ACC112 (cell line): ENCODE measurements at regions not wholly inside any gene's neighbourhood (a gene's known extent, or its start where the extent isn't known, plus 50 kb on each side); places are given as distances from the start of the nearest gene placed in this dataset.
"Not testable (repeated sequence)": the region's sequence is repeated elsewhere in the genome, so short reads cannot be mapped to it uniquely, and the experiment has no call there.

Source experiments
- H2AFZ ChIP-seq: fragments of 200-600 bp; sonication (generic); one replicate; pipeline ENCODE4 v1.6.0; 2017; ENCODE audit warnings: antibody characterized with exemption, low read length; ENCODE audit not compliant: unreplicated experiment
- H3K27ac ChIP-seq: fragments of 200-600 bp; sonication (generic); 2 replicates; pipeline ENCODE4 v1.5.1; 2014; ENCODE audit warnings: low read depth, mild to moderate bottlenecking, antibody characterized with exemption, low read length, moderate library complexity
- H3K27me3 ChIP-seq: fragments of 200-600 bp; sonication (generic); 2 replicates; pipeline ENCODE4 v1.6.1; 2014; ENCODE audit warnings: mild to moderate bottlenecking, antibody characterized with exemption, low read length, moderate library complexity, mixed read lengths; ENCODE audit not compliant: insufficient read depth
- H3K36me3 ChIP-seq: fragments of 200-600 bp; sonication (generic); 2 replicates; pipeline ENCODE4 v1.6.1; 2016; ENCODE audit warnings: mild to moderate bottlenecking, antibody characterized with exemption, low read length, moderate library complexity, mixed read lengths; ENCODE audit not compliant: insufficient read depth
- H3K4me1 ChIP-seq: fragments of 200-600 bp; sonication (generic); one replicate; pipeline ENCODE4 v1.6.1; 2016; ENCODE audit warnings: low read length, mixed read lengths; ENCODE audit not compliant: insufficient read depth, unreplicated experiment, control insufficient read depth
- H3K4me3 ChIP-seq: fragments of 200-600 bp; sonication (generic); 2 replicates; pipeline ENCODE4 v1.5.1; 2014; ENCODE audit warnings: mild to moderate bottlenecking, low read depth, low read length
- H3K79me2 ChIP-seq: fragments of 200-600 bp; sonication (generic); one replicate; pipeline ENCODE4 v1.6.0; 2016; ENCODE audit warnings: low read length; ENCODE audit not compliant: control insufficient read depth, unreplicated experiment, insufficient read depth

GRCh38 chr4:31702326-31702725 is 982.2 kb downstream of the PCDH7 start:
- peak overlapping the region; percentile 52 for H2AFZ ChIP-seq
- H3K36me3 ChIP-seq, result no peaks in the 10 kb centered on the region
- H3K4me1 ChIP-seq, result no peaks in the 10 kb centered on the region
- no peak overlapping the region for H3K4me3 ChIP-seq
- H3K27ac ChIP-seq, result no peak overlapping the region
- no peaks in the 10 kb centered on the region for H3K27me3 ChIP-seq
- no peaks in the 10 kb centered on the region for H3K79me2 ChIP-seq

- no peaks in the 10 kb centered on the region for H3K27me3 ChIP-seq
- H3K36me3 ChIP-seq, result no peaks in the 10 kb centered on the region
- no peaks in the 10 kb centered on the region for H3K79me2 ChIP-seq
- no peak overlapping the region for H3K4me3 ChIP-seq
- H3K27ac ChIP-seq, result no peak overlapping the region
- H2AFZ ChIP-seq, result no peak overlapping the region
- H3K4me1 ChIP-seq, result no peaks in the 10 kb centered on the region
Observed at GRCh38 chr4:31714238-31714637, 994.1 kb downstream of the PCDH7 start.

- Histone ChIP-seq H3K4me1 (no peaks in the 10 kb centered on the region), H3K79me2 (no peaks in the 10 kb centered on the region), H3K36me3 (no peaks in the 10 kb centered on the region), H3K27me3 (no peaks in the 10 kb centered on the region), H2AFZ (no peak overlapping the region), H3K27ac (no peak overlapping the region), H3K4me3 (no peak overlapping the region)
Observed at GRCh38 chr4:31715302-31715701, 995.1 kb downstream of the PCDH7 start.

GRCh38 chr4:31727030-31727429 is 1006.9 kb downstream of the PCDH7 start:
- no peaks in the 10 kb centered on the region for H3K79me2 ChIP-seq
- H3K4me1 ChIP-seq, result no peaks in the 10 kb centered on the region
- H3K27ac ChIP-seq, result no peak overlapping the region
- no peaks in the 10 kb centered on the region for H3K27me3 ChIP-seq
- no peak overlapping the region for H2AFZ ChIP-seq
- H3K36me3 ChIP-seq, result no peaks in the 10 kb centered on the region
- H3K4me3 ChIP-seq, result no peak overlapping the region

GRCh38 chr4:31735004-31735403 is 1014.8 kb downstream of the PCDH7 start:
- no peaks in the 10 kb centered on the region for H3K27me3 ChIP-seq
- H3K79me2 ChIP-seq, result no peaks in the 10 kb centered on the region
- H3K4me3 ChIP-seq, result no peak overlapping the region
- H3K36me3 ChIP-seq, result no peaks in the 10 kb centered on the region
- no peak overlapping the region for H3K27ac ChIP-seq
- no peaks in the 10 kb centered on the region for H3K4me1 ChIP-seq
- H2AFZ ChIP-seq, result no peak overlapping the region

- H3K27ac ChIP-seq, result no peak overlapping the region
- H3K79me2 ChIP-seq, result no peaks in the 10 kb centered on the region
- H3K4me1 ChIP-seq, result peaks cover 4% of the 10 kb centered on the region
- H3K4me3 ChIP-seq, result no peak overlapping the region
- no peaks in the 10 kb centered on the region for H3K36me3 ChIP-seq
- no peaks in the 10 kb centered on the region for H3K27me3 ChIP-seq
- no peak overlapping the region for H2AFZ ChIP-seq
Observed at GRCh38 chr4:31737419-31737818, 1017.2 kb downstream of the PCDH7 start.

GRCh38 chr4:31741326-31741725 is 1021.2 kb downstream of the PCDH7 start:
- Histone ChIP-seq H3K27ac (no peak overlapping the region), H3K79me2 (no peaks in the 10 kb centered on the region), H2AFZ (peak overlapping the region; percentile 43), H3K4me3 (no peak overlapping the region), H3K36me3 (no peaks in the 10 kb centered on the region), H3K4me1 (peaks cover 4% of the 10 kb centered on the region), H3K27me3 (no peaks in the 10 kb centered on the region)

GRCh38 chr4:31748382-31748781 is 1028.2 kb downstream of the PCDH7 start:
- no peak overlapping the region for H3K4me3 ChIP-seq

GRCh38 chr4:31750581-31750980 is 1030.4 kb downstream of the PCDH7 start:
- H3K4me3 ChIP-seq, H3K27me3 ChIP-seq: not testable (repeated sequence)

More at GRCh38 chr4:31748382-31748781, 1028.2 kb downstream of the PCDH7 start:
- H3K27ac ChIP-seq, result no peak overlapping the region
- H3K4me1 ChIP-seq, result no peaks in the 10 kb centered on the region
- no peak overlapping the region for H2AFZ ChIP-seq
- H3K27me3 ChIP-seq, result no peaks in the 10 kb centered on the region
- H3K79me2 ChIP-seq, result no peaks in the 10 kb centered on the region
- H3K36me3 ChIP-seq, result no peaks in the 10 kb centered on the region

GRCh38 chr4:31755751-31756150 is 1035.6 kb downstream of the PCDH7 start:
- H3K27me3 ChIP-seq, result no peaks in the 10 kb centered on the region
- no peak overlapping the region for H3K27ac ChIP-seq
- H2AFZ ChIP-seq, result no peak overlapping the region
- H3K4me3 ChIP-seq, result no peak overlapping the region
- no peaks in the 10 kb centered on the region for H3K36me3 ChIP-seq
- no peaks in the 10 kb centered on the region for H3K79me2 ChIP-seq
- no peaks in the 10 kb centered on the region for H3K4me1 ChIP-seq

More at GRCh38 chr4:31750581-31750980, 1030.4 kb downstream of the PCDH7 start:
- H3K36me3 ChIP-seq, H3K79me2 ChIP-seq, H2AFZ ChIP-seq, H3K27ac ChIP-seq, H3K4me1 ChIP-seq: not testable (repeated sequence)

GRCh38 chr4:31768756-31769155 is 1048.6 kb downstream of the PCDH7 start:
- H3K4me3 ChIP-seq, result no peak overlapping the region
- no peaks in the 10 kb centered on the region for H3K79me2 ChIP-seq
- peaks cover 3% of the 10 kb centered on the region; the same call in 1 of the 2 replicates for H3K27me3 ChIP-seq
- no peak overlapping the region for H2AFZ ChIP-seq
- no peak overlapping the region for H3K27ac ChIP-seq
- H3K4me1 ChIP-seq, result no peaks in the 10 kb centered on the region
- H3K36me3 ChIP-seq, result no peaks in the 10 kb centered on the region
